Epithelial cell of esophagus (primary cell): ENCODE measurements at regions not wholly inside any gene's neighbourhood (a gene's known extent, or its start where the extent isn't known, plus 50 kb on each side); places are given as distances from the start of the nearest gene placed in this dataset.
A peak's percentile ranks its signal among the peaks of the same experiment; 100 is the strongest.

Source experiments
- DNase-seq: peaks from one replicate; pipeline ENCODE4 v3.0.0; 2010; ENCODE audit warnings: low read depth
- H3K4me3 ChIP-seq: 2 replicates; pipeline ENCODE4 v1.5.1; 2011; ENCODE audit warnings: mild to moderate bottlenecking, low read length, control low read depth
- CTCF ChIP-seq: IDR thresholded peaks from 2 replicates; pipeline ENCODE4 v1.5.1; 2011; ENCODE audit warnings: low read depth, mild to moderate bottlenecking, low read length, control low read depth, inconsistent platforms; ENCODE audit not compliant: insufficient read depth; ENCODE audit errors: missing control alignments

GRCh38 chr5:13227513-13227912 lies 717.0 kb downstream of the DNAH5 start:
- no peak for TF ChIP-seq CTCF
- no peak overlapping the region for H3K4me3 ChIP-seq
- DNase-seq = no peak

- DNase-seq = peak; percentile 52
- no peak overlapping the region for H3K4me3 ChIP-seq
- TF ChIP-seq CTCF = peak; percentile 40
Observed at GRCh38 chr5:13218518-13218917, 726.0 kb downstream of the DNAH5 start.

GRCh38 chr5:13217636-13218035 lies 726.9 kb downstream of the DNAH5 start:
- TF ChIP-seq CTCF = no peak
- H3K4me3 ChIP-seq = no peak overlapping the region
- DNase-seq = no peak

GRCh38 chr5:13215806-13216205 lies 728.7 kb downstream of the DNAH5 start:
- TF ChIP-seq CTCF = no peak
- no peak overlapping the region for H3K4me3 ChIP-seq
- DNase-seq = peak; percentile 2

- no peak overlapping the region for H3K4me3 ChIP-seq
- no peak for TF ChIP-seq CTCF
- no peak for DNase-seq
Observed at GRCh38 chr5:13215370-13215769, 729.1 kb downstream of the DNAH5 start.

GRCh38 chr5:13214182-13214581 lies 730.3 kb downstream of the DNAH5 start:
- no peak for TF ChIP-seq CTCF
- H3K4me3 ChIP-seq = no peak overlapping the region
- no peak for DNase-seq

- DNase-seq = no peak
- H3K4me3 ChIP-seq = no peak overlapping the region
- TF ChIP-seq CTCF = no peak
Observed at GRCh38 chr5:13212886-13213285, 731.6 kb downstream of the DNAH5 start.
